GM19351 (cell line): ENCODE measurements at regions not wholly inside any gene's neighbourhood (a gene's known extent, or its start where the extent isn't known, plus 50 kb on each side); places are given as distances from the start of the nearest gene placed in this dataset.

Experiments used
- ATAC-seq: cut with Tn5 transposase; IDR thresholded peaks from one replicate; pipeline ENCODE4 v1.9.1; 2021; ENCODE audit warnings: mild to moderate bottlenecking, moderate library complexity; ENCODE audit not compliant: unreplicated experiment

GRCh38 chr5:92599217-92599810, 981.7 kb downstream of the NR2F1-AS1 start:
- ATAC-seq, result no peak

- no peak for ATAC-seq
Observed at GRCh38 chr5:92594031-92594430, 987.0 kb downstream of the NR2F1-AS1 start.

GRCh38 chr5:92588876-92589275, 992.1 kb downstream of the NR2F1-AS1 start:
- ATAC-seq, result no peak

- ATAC-seq, result no peak
Observed at GRCh38 chr5:92581690-92582089, 999.3 kb downstream of the NR2F1-AS1 start.

- no peak for ATAC-seq
Observed at GRCh38 chr5:92581249-92581648, 999.8 kb downstream of the NR2F1-AS1 start.

- ATAC-seq, result no peak
Observed at GRCh38 chr5:92580814-92581213, 1000.2 kb downstream of the NR2F1-AS1 start.

GRCh38 chr5:92574023-92574422, 1007.0 kb downstream of the NR2F1-AS1 start:
- ATAC-seq, result no peak

- no peak for ATAC-seq
Observed at GRCh38 chr5:92568522-92568921, 1012.5 kb downstream of the NR2F1-AS1 start.

- ATAC-seq, result no peak
Observed at GRCh38 chr5:92567831-92568450, 1013.1 kb downstream of the NR2F1-AS1 start.

GRCh38 chr5:92566113-92566786, 1014.8 kb downstream of the NR2F1-AS1 start:
- no peak for ATAC-seq

- no peak for ATAC-seq
Observed at GRCh38 chr5:92565673-92566072, 1015.3 kb downstream of the NR2F1-AS1 start.

GRCh38 chr5:92562065-92562464, 1019.0 kb downstream of the NR2F1-AS1 start:
- no peak for ATAC-seq

GRCh38 chr5:92561411-92561959, 1019.5 kb downstream of the NR2F1-AS1 start:
- no peak for ATAC-seq

GRCh38 chr5:92560698-92561401, 1020.2 kb downstream of the NR2F1-AS1 start:
- no peak for ATAC-seq

GRCh38 chr5:92559781-92560180, 1021.2 kb downstream of the NR2F1-AS1 start:
- ATAC-seq, result no peak

GRCh38 chr5:92559331-92559730, 1021.7 kb downstream of the NR2F1-AS1 start:
- ATAC-seq, result no peak

- no peak for ATAC-seq
Observed at GRCh38 chr5:92556747-92557146, 1024.3 kb downstream of the NR2F1-AS1 start.

- ATAC-seq, result no peak
Observed at GRCh38 chr5:92554447-92555085, 1026.5 kb downstream of the NR2F1-AS1 start.

GRCh38 chr5:92553326-92553725, 1027.7 kb downstream of the NR2F1-AS1 start:
- no peak for ATAC-seq

GRCh38 chr5:92552206-92553160, 1028.5 kb downstream of the NR2F1-AS1 start:
- ATAC-seq, result no peak
